Myocyte (in vitro differentiated cells): ENCODE measurements at regions not wholly inside any gene's neighbourhood (a gene's known extent, or its start where the extent isn't known, plus 50 kb on each side); places are given as distances from the start of the nearest gene placed in this dataset.

Experiments used
- DNase-seq: peaks from one replicate; pipeline ENCODE4 v3.0.0-alpha.2; 2012; ENCODE audit warnings: low read depth

GRCh38 chr17:22569459-22570143 lies 877.3 kb downstream of the KCNJ18 start:
- DNase-seq, result no peak

- DNase-seq, result no peak
Observed at GRCh38 chr17:22570144-22570845, 878.0 kb downstream of the KCNJ18 start.

GRCh38 chr17:22599322-22599721 lies 907.0 kb downstream of the KCNJ18 start:
- no peak for DNase-seq

- DNase-seq, result peak; percentile 21
Observed at GRCh38 chr17:22600644-22601298, 908.4 kb downstream of the KCNJ18 start.
